ENCODE measurements at regions not wholly inside any gene's neighbourhood (a gene's known extent, or its start where the extent isn't known, plus 50 kb on each side); places are given as distances from the start of the nearest gene placed in this dataset.

- H3K36me3 Mint-ChIP-seq (ENCODE audit: low read depth), result no peaks in the 10 kb centered on the region
- no peak for DNase-seq
- H3K27ac Mint-ChIP-seq, result no peak overlapping the region
- no peak overlapping the region for H3K4me3 Mint-ChIP-seq
- H3K4me1 Mint-ChIP-seq, result no peaks in the 10 kb centered on the region
- H3K9me3 Mint-ChIP-seq, result no peaks in the 10 kb centered on the region
- no peaks in the 10 kb centered on the region for H3K27me3 Mint-ChIP-seq (ENCODE audit: low read depth, poor library complexity)
- no peak for TF ChIP-seq CTCF (IDR thresholded peaks at IDR 0.05)
These were observed 123.8 kb upstream of the LRFN5 start for GRCh38 chr14:41482861-41483260.

GRCh38 chr14:41476526-41476925 lies 130.2 kb upstream of the LRFN5 start:
- Mint-ChIP-seq H3K9me3 (no peaks in the 10 kb centered on the region), H3K36me3 (ENCODE audit: low read depth) (no peaks in the 10 kb centered on the region), H3K27ac (no peak overlapping the region), H3K4me1 (no peaks in the 10 kb centered on the region), H3K4me3 (no peak overlapping the region), H3K27me3 (ENCODE audit: low read depth, poor library complexity) (no peaks in the 10 kb centered on the region)
- no peak for DNase-seq
- no peak for TF ChIP-seq CTCF (IDR thresholded peaks at IDR 0.05)

GRCh38 chr14:41461380-41461779 lies 145.3 kb upstream of the LRFN5 start:
- H3K4me3 Mint-ChIP-seq, result no peak overlapping the region
- no peak overlapping the region for H3K27ac Mint-ChIP-seq
- no peak for TF ChIP-seq CTCF (IDR thresholded peaks at IDR 0.05)
- H3K4me1 Mint-ChIP-seq, result no peaks in the 10 kb centered on the region
- no peak for DNase-seq
- no peaks in the 10 kb centered on the region for H3K9me3 Mint-ChIP-seq
- no peaks in the 10 kb centered on the region for H3K36me3 Mint-ChIP-seq (ENCODE audit: low read depth)
- H3K27me3 Mint-ChIP-seq (ENCODE audit: low read depth, poor library complexity), result no peaks in the 10 kb centered on the region

- no peaks in the 10 kb centered on the region for H3K36me3 Mint-ChIP-seq (ENCODE audit: low read depth)
- no peak overlapping the region for H3K27ac Mint-ChIP-seq
- no peak overlapping the region for H3K4me3 Mint-ChIP-seq
- no peak for TF ChIP-seq CTCF (IDR thresholded peaks at IDR 0.05)
- no peaks in the 10 kb centered on the region for H3K4me1 Mint-ChIP-seq
- no peak for DNase-seq
- H3K27me3 Mint-ChIP-seq (ENCODE audit: low read depth, poor library complexity), result no peaks in the 10 kb centered on the region
- no peaks in the 10 kb centered on the region for H3K9me3 Mint-ChIP-seq
These were observed 149.3 kb upstream of the LRFN5 start for GRCh38 chr14:41457393-41457792.

- Mint-ChIP-seq H3K4me3 (no peak overlapping the region), H3K27ac (no peak overlapping the region), H3K27me3 (ENCODE audit: low read depth, poor library complexity) (peaks cover 4% of the 10 kb centered on the region), H3K36me3 (ENCODE audit: low read depth) (no peaks in the 10 kb centered on the region), H3K9me3 (no peaks in the 10 kb centered on the region), H3K4me1 (no peaks in the 10 kb centered on the region)
- no peak for DNase-seq
- TF ChIP-seq CTCF (IDR thresholded peaks at IDR 0.05), result no peak
These were observed 157.6 kb upstream of the LRFN5 start for GRCh38 chr14:41449066-41449465.

GRCh38 chr14:41446008-41446407 lies 160.7 kb upstream of the LRFN5 start:
- H3K4me1 Mint-ChIP-seq, result no peaks in the 10 kb centered on the region
- no peak overlapping the region for H3K4me3 Mint-ChIP-seq
- TF ChIP-seq CTCF (IDR thresholded peaks at IDR 0.05), result no peak
- no peak for DNase-seq
- no peaks in the 10 kb centered on the region for H3K9me3 Mint-ChIP-seq
- no peaks in the 10 kb centered on the region for H3K36me3 Mint-ChIP-seq (ENCODE audit: low read depth)
- no peak overlapping the region for H3K27ac Mint-ChIP-seq
- H3K27me3 Mint-ChIP-seq (ENCODE audit: low read depth, poor library complexity), result peaks cover 4% of the 10 kb centered on the region
